ENCODE measurements at regions not wholly inside any gene's neighbourhood (a gene's known extent, or its start where the extent isn't known, plus 50 kb on each side); places are given as distances from the start of the nearest gene placed in this dataset.

DNA sequence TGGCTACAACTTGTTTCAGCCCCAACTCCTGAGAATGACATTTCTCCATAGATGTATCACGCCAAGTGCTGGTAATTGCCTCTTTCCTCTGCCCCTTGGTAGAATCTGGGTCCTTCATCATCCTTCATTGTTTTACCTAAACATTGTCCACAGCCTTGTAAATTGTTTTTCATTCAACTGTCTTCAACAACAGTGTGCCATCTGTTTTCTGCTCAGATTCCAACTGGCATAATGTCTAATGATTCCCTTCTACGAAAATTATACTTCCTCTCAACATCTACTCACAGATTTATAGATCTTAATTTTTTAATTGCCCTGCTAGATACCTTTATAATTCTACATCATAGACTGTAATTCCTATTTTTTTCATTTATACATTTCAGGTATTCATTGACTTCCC, 226.9 kb downstream of the TPRG1 start:
- TF ChIP-seq SMC3 (conservative IDR thresholded peaks at IDR 0.05; ENCODE audit: poor library complexity) (no peak), EP300 (conservative IDR thresholded peaks at IDR 0.05; ENCODE audit: poor library complexity, severe bottlenecking) (no peak), EZH2 (IDR thresholded peaks at IDR 0.05; ENCODE audit: borderline replicate concordance, insufficient read depth, low read length, poor library complexity, severe bottlenecking) (no peak)
- TF ChIP-seq, protein P1, sequence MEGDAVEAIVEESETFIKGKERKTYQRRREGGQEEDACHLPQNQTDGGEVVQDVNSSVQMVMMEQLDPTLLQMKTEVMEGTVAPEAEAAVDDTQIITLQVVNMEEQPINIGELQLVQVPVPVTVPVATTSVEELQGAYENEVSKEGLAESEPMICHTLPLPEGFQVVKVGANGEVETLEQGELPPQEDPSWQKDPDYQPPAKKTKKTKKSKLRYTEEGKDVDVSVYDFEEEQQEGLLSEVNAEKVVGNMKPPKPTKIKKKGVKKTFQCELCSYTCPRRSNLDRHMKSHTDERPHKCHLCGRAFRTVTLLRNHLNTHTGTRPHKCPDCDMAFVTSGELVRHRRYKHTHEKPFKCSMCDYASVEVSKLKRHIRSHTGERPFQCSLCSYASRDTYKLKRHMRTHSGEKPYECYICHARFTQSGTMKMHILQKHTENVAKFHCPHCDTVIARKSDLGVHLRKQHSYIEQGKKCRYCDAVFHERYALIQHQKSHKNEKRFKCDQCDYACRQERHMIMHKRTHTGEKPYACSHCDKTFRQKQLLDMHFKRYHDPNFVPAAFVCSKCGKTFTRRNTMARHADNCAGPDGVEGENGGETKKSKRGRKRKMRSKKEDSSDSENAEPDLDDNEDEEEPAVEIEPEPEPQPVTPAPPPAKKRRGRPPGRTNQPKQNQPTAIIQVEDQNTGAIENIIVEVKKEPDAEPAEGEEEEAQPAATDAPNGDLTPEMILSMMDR (IDR thresholded peaks at IDR 0.05; ENCODE audit: poor library complexity, severe bottlenecking): no peak
